ENCODE measurements at regions not wholly inside any gene's neighbourhood (a gene's known extent, or its start where the extent isn't known, plus 50 kb on each side); places are given as distances from the start of the nearest gene placed in this dataset.

DNA sequence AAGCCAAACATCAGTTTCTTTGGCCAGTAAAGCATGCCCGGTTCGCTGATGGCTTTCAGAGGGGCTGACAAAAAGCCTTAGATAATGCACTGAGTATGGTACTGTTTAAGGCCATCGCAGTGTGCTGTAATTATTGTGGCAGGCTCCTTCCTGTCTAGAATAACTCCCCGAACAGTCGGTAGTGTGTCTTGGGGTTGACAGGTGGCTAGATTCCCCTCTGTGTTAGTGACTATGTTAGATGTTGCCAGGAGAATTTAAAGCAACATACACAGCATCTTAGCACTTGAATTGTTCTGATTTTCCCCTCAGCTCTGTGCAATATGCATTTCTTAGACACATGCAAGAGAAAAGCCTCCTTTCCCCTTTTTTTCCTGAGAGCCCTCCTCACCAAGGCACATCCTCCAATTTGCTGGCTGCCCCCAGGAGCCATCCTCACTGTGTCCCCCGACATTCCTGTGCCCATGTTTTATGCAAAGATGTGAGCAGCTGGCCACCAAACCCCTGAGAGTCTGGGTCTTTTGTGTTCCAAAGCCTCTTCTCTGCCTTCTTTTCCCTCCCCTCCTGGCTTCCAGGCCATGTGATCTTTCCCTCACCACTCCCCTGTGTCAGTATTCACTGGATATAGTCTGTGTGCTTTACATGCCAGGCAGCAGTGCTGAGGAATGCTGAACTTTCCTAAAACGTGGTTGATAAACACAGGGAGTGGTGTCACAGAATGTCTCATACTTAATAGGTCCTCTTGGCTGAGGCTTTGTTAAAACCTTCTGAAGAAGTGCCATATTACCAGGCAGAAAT is 331.5 kb downstream of the HRH4 start:
- TF ChIP-seq, protein P1, sequence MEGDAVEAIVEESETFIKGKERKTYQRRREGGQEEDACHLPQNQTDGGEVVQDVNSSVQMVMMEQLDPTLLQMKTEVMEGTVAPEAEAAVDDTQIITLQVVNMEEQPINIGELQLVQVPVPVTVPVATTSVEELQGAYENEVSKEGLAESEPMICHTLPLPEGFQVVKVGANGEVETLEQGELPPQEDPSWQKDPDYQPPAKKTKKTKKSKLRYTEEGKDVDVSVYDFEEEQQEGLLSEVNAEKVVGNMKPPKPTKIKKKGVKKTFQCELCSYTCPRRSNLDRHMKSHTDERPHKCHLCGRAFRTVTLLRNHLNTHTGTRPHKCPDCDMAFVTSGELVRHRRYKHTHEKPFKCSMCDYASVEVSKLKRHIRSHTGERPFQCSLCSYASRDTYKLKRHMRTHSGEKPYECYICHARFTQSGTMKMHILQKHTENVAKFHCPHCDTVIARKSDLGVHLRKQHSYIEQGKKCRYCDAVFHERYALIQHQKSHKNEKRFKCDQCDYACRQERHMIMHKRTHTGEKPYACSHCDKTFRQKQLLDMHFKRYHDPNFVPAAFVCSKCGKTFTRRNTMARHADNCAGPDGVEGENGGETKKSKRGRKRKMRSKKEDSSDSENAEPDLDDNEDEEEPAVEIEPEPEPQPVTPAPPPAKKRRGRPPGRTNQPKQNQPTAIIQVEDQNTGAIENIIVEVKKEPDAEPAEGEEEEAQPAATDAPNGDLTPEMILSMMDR (conservative IDR thresholded peaks at IDR 0.05), result no peak
- no peak for TF ChIP-seq ZFX (IDR thresholded peaks at IDR 0.05)
